K562 (cell line): ENCODE measurements at regions not wholly inside any gene's neighbourhood (a gene's known extent, or its start where the extent isn't known, plus 50 kb on each side); places are given as distances from the start of the nearest gene placed in this dataset.

Experiments used
- ATAC-seq: fragments of 200-7000 bp; cut with Tn5 transposase; 3 replicates; pipeline ENCODE4 v1.9.1; 2020; ENCODE audit warnings: moderate library complexity
- BruUV-seq: library from RNA; stranded (reverse); fragments of 400-500 nt; replicated peaks from 2 replicates; lab custom pipeline; 2021; lab: Mats Ljungman, UMichigan
- CTCF ChIA-PET: fragments of 300-600 bp; formaldehyde crosslinking; extraction: SDS; loops from one replicate; lab custom pipeline; 2021; ENCODE audit warnings: low intra/inter-chr PET ratio; lab: Yijun Ruan, JAX
- POLR2A ChIA-PET: fragments of 300-600, 350-650 bp; sonication (Branson Sonifier 250); formaldehyde crosslinking; extraction: SDS; loops from one replicate; lab custom pipeline; 2021; ENCODE audit warnings: antibody characterized with exemption, inconsistent platforms; lab: Yijun Ruan, JAX
- DNase-seq, 4 experiments: peaks; one replicate each; pipeline versions ENCODE4 v3.0.0 to v3.0.0-alpha.2; 2011 to 2018; ENCODE audit warnings: low spot score in 3 of 4, mixed read lengths in 3 of 4; ENCODE audit errors: extremely low read depth in 1 of 4
- FAIRE-seq: peaks from 2 replicates; lab custom pipeline; 2011; peaks lifted over from hg19 to GRCh38; lab: Jason Lieb, UNC
- H2AFZ ChIP-seq: 2 replicates; pipeline ENCODE4 v1.6.0; 2011; ENCODE audit warnings: low read depth, low read length, control low read depth, inconsistent platforms
- H3K27ac ChIP-seq: fragments of 200-600 bp; 3 replicates; pipeline ENCODE4 v1.8.0; 2011; ENCODE audit warnings: low read depth, mild to moderate bottlenecking, control low read depth, inconsistent platforms, low read length, moderate library complexity, mixed read lengths; ENCODE audit errors: extremely low read depth
- H3K27me3 ChIP-seq, 2 experiments: fragments of 300-600 bp in 1 of 2; 2 replicates in 1 of 2; 3 replicates in 1 of 2; pipeline versions ENCODE4 v1.6.0 to v1.8.0; 2011; ENCODE audit warnings: inconsistent platforms in 2 of 2, low read length in 2 of 2, mild to moderate bottlenecking in 1 of 2, mixed read lengths in 1 of 2, moderate library complexity in 1 of 2; ENCODE audit not compliant: control insufficient read depth in 2 of 2, insufficient read depth in 2 of 2
- H3K36me3 ChIP-seq: fragments of 300-600 bp; 3 replicates; pipeline ENCODE4 v1.8.0; 2011; ENCODE audit warnings: mild to moderate bottlenecking, low read length, inconsistent platforms; ENCODE audit not compliant: control insufficient read depth, insufficient read depth
- H3K4me1 ChIP-seq, 2 experiments: fragments of 200-600 bp in 1 of 2; replicated peaks in 1 of 2; 2 replicates in 1 of 2; 3 replicates in 1 of 2; pipeline versions ENCODE4 v1.5.1 to v1.8.0; 2011; ENCODE audit warnings: inconsistent platforms in 2 of 2, low read length in 2 of 2, mild to moderate bottlenecking in 1 of 2, mixed read lengths in 1 of 2, moderate library complexity in 1 of 2; ENCODE audit not compliant: control insufficient read depth in 2 of 2, insufficient read depth in 2 of 2
- H3K4me2 ChIP-seq: 2 replicates; pipeline ENCODE4 v1.6.1; 2011; ENCODE audit warnings: low read length, control low read depth, inconsistent platforms, mixed read lengths; ENCODE audit not compliant: insufficient read depth
- H3K4me3 ChIP-seq: fragments of 200-600 bp; sonication (generic), shearing (Covaris generic); 2 replicates; pipeline ENCODE4 v1.5.1; 2016; ENCODE audit warnings: control low read depth, inconsistent platforms
- H3K79me2 ChIP-seq: fragments of 200-600 bp; 3 replicates; pipeline ENCODE4 v1.8.0; 2011; ENCODE audit warnings: low read length, inconsistent platforms; ENCODE audit not compliant: control insufficient read depth, insufficient read depth
- H3K9ac ChIP-seq, 2 experiments: 2 replicates each; pipeline versions ENCODE4 v1.6.0 to v1.6.1; 2011; ENCODE audit warnings: low read depth in 2 of 2, low read length in 2 of 2, control low read depth in 1 of 2, inconsistent platforms in 1 of 2, mild to moderate bottlenecking in 1 of 2, mixed read lengths in 1 of 2; ENCODE audit not compliant: insufficient read depth in 1 of 2
- H3K9me1 ChIP-seq: one replicate; pipeline ENCODE4 v1.6.0; 2011; ENCODE audit warnings: inconsistent platforms, mild to moderate bottlenecking, low read length, moderate library complexity; ENCODE audit not compliant: control insufficient read depth, insufficient read depth
- H3K9me3 ChIP-seq: replicated peaks from 2 replicates; pipeline ENCODE4 v1.5.1; 2011; ENCODE audit warnings: low read depth, low read length, inconsistent platforms; ENCODE audit not compliant: control insufficient read depth, insufficient read depth
- H4K20me1 ChIP-seq: replicated peaks from 2 replicates; pipeline ENCODE4 v1.6.1; 2011; ENCODE audit warnings: low read length, inconsistent platforms, mixed read lengths; ENCODE audit not compliant: control insufficient read depth, insufficient read depth
- BMI1 ChIP-seq: fragments of 150-350 bp; IDR thresholded peaks from 2 replicates; pipeline ENCODE4 v1.6.1; 2014; ENCODE audit warnings: low read length
- DPF2 ChIP-seq: fragments of 450-650 bp; IDR thresholded peaks from 2 replicates; pipeline ENCODE4 v1.6.1; 2016
- EP400 ChIP-seq: fragments of 450-650 bp; IDR thresholded peaks from 2 replicates; pipeline ENCODE4 v1.6.1; 2017; ENCODE audit warnings: antibody characterized with exemption, mild to moderate bottlenecking, moderate library complexity
- ESRRA ChIP-seq: fragments of 450-650 bp; IDR thresholded peaks from 2 replicates; pipeline ENCODE4 v1.6.1; 2014; ENCODE audit warnings: low read depth, mild to moderate bottlenecking, moderate library complexity, borderline replicate concordance
- L3MBTL2 ChIP-seq: fragments of 450-650 bp; IDR thresholded peaks from 2 replicates; pipeline ENCODE4 v1.6.1; 2016; ENCODE audit warnings: mild to moderate bottlenecking, moderate library complexity
- LARP7 ChIP-seq: fragments of 450-650 bp; IDR thresholded peaks from 2 replicates; pipeline ENCODE4 v1.6.1; 2016
- MIER1 ChIP-seq: fragments of 450-650 bp; IDR thresholded peaks from 2 replicates; pipeline ENCODE4 v1.6.1; 2016; ENCODE audit warnings: antibody characterized with exemption, mild to moderate bottlenecking, low read depth
- TBP ChIP-seq: optimal IDR thresholded peaks from 2 replicates; pipeline ENCODE3; 2011; ENCODE audit warnings: low read depth, low read length, improper control_type of control experiment
- ZNF133 ChIP-seq: fragments of 250-450 bp; sonication (Bioruptor Pico); IDR thresholded peaks from 2 replicates; pipeline ENCODE4 v1.4.0; 2020; ENCODE audit warnings: mild to moderate bottlenecking
- WGBS: fragments of 100-300 bp; shearing (Covaris generic); methylation state at CpG from one replicate; pipeline ENCODE4 v1.1.6; 2016; ENCODE audit warnings: low coverage, mixed read lengths; ENCODE audit not compliant: insufficient coverage; ENCODE audit errors: missing lambda C conversion rate; 5-methylcytosine and 5-hydroxymethylcytosine counted together
- in situ Hi-C: fragments of 300-500 bp; cut with MboI; formaldehyde crosslinking; loops from 4 replicates; pipeline ENCODE4 v1.15.0; 2018; ENCODE audit warnings: inconsistent platforms, mixed read lengths
- intact Hi-C: fragments of 100-400 bp; cut with micrococcal nuclease; formaldehyde crosslinking; loops from 2 replicates; pipeline ENCODE4 v1.14.2; 2022
- TF ChIP-seq, protein P1 (sequence below), 3 experiments: IDR thresholded peaks in 2 of 3; conservative IDR thresholded peaks in 1 of 3; 2 replicates each; pipeline ENCODE4 v1.5.1; 2011 to 2012; ENCODE audit warnings: low read length in 3 of 3, mild to moderate bottlenecking in 3 of 3, control low read depth in 2 of 3, improper control_type of control experiment in 1 of 3, inconsistent platforms in 1 of 3, low read depth in 1 of 3, mixed read lengths in 1 of 3, moderate library complexity in 1 of 3; ENCODE audit not compliant: insufficient read depth in 2 of 3
- TF ChIP-seq, protein P2 (sequence below): sonication (generic); formaldehyde crosslinking; IDR thresholded peaks from 2 replicates; pipeline ENCODE4 v1.8.1; 2023; ENCODE audit warnings: mild to moderate bottlenecking, missing genetic modification reagents
- TF ChIP-seq, protein P3 (sequence below), 2 experiments: IDR thresholded peaks; 2 replicates each; pipeline ENCODE4 v1.6.1; 2012; ENCODE audit warnings: improper control_type of control experiment in 2 of 2, low read depth in 2 of 2, low read length in 2 of 2, borderline replicate concordance in 1 of 2

DNA sequence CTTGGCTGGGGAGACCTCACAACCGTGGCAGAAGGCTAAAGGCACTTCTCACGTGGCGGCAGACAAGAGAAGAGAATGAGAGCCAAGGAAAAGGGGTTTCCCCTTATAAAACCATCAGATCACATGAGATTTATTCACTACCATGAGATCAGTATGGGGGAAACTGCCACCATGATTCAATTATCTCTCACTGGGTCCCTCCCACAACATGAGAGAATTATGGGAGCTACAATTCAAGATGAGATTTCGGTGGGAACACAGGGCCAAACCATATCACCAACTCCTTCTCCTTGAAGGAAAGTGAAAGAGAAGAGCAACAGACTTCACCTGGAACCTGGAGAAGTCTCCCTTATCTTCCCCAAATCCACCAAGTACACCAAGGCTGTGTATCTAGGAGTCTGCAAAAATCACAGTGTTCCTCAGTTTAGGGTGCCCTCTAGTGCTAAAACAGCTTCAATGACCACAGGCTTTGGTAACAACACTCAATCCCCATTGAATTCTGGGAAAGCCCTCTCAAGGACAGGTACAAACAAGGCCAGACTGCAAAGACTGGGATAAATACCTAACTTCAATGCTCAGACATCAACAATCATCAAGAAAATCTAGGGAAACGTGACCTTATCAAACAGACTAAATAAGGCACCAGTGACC, 148.8 kb upstream of the SRD5A2 start (continued):
- TF ChIP-seq LARP7 (no peak), EP400 (no peak), ESRRA (0 out of 2 replicates have a peak, but pooled peaks have one; percentile 20), DPF2 (no peak)
- TF ChIP-seq, protein P1, sequence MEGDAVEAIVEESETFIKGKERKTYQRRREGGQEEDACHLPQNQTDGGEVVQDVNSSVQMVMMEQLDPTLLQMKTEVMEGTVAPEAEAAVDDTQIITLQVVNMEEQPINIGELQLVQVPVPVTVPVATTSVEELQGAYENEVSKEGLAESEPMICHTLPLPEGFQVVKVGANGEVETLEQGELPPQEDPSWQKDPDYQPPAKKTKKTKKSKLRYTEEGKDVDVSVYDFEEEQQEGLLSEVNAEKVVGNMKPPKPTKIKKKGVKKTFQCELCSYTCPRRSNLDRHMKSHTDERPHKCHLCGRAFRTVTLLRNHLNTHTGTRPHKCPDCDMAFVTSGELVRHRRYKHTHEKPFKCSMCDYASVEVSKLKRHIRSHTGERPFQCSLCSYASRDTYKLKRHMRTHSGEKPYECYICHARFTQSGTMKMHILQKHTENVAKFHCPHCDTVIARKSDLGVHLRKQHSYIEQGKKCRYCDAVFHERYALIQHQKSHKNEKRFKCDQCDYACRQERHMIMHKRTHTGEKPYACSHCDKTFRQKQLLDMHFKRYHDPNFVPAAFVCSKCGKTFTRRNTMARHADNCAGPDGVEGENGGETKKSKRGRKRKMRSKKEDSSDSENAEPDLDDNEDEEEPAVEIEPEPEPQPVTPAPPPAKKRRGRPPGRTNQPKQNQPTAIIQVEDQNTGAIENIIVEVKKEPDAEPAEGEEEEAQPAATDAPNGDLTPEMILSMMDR (IDR thresholded peaks at IDR 0.05 in 2 of 3, conservative IDR thresholded peaks at IDR 0.05 in 1 of 3; ENCODE audit: insufficient read depth in 2 of 3, low read depth in 1 of 3, low read length in 3 of 3), result peak; percentile 59 to 62 (median 61)
- TF ChIP-seq, protein P2, sequence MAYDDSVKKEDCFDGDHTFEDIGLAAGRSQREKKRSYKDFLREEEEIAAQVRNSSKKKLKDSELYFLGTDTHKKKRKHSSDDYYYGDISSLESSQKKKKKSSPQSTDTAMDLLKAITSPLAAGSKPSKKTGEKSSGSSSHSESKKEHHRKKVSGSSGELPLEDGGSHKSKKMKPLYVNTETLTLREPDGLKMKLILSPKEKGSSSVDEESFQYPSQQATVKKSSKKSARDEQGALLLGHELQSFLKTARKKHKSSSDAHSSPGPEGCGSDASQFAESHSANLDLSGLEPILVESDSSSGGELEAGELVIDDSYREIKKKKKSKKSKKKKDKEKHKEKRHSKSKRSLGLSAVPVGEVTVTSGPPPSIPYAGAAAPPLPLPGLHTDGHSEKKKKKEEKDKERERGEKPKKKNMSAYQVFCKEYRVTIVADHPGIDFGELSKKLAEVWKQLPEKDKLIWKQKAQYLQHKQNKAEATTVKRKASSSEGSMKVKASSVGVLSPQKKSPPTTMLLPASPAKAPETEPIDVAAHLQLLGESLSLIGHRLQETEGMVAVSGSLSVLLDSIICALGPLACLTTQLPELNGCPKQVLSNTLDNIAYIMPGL, result no peak

DNA sequence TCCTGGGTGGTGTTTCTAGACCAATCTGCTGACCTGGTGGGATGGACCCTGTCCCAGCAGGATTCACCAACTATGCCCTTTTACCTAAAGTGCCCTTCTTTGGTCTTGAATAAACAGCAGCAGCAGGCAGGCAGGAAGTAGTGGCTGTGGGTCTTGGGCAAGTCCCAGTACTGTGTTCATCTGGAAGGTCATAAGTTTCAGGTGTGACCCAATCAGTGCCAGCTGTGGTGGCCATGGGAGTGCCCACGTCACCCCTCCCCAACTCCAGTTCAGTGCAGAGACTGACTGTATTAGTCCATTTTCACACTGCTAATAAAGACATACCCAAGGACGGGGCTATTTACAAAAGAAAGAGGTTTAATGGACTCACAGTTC, 148.3 kb upstream of the SRD5A2 start:
- FAIRE-seq, result no peak
- H3K4me2 ChIP-seq, result no peak overlapping the region
- TF ChIP-seq L3MBTL2 (no peak), BMI1 (no peak), MIER1 (no peak), ZNF133 (CRISPR knock-in tag) (no peak), TBP (no peak)
- TF ChIP-seq, protein P3, sequence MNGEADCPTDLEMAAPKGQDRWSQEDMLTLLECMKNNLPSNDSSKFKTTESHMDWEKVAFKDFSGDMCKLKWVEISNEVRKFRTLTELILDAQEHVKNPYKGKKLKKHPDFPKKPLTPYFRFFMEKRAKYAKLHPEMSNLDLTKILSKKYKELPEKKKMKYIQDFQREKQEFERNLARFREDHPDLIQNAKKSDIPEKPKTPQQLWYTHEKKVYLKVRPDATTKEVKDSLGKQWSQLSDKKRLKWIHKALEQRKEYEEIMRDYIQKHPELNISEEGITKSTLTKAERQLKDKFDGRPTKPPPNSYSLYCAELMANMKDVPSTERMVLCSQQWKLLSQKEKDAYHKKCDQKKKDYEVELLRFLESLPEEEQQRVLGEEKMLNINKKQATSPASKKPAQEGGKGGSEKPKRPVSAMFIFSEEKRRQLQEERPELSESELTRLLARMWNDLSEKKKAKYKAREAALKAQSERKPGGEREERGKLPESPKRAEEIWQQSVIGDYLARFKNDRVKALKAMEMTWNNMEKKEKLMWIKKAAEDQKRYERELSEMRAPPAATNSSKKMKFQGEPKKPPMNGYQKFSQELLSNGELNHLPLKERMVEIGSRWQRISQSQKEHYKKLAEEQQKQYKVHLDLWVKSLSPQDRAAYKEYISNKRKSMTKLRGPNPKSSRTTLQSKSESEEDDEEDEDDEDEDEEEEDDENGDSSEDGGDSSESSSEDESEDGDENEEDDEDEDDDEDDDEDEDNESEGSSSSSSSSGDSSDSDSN (IDR thresholded peaks at IDR 0.05; ENCODE audit: borderline replicate concordance in 1 of 2, low read depth in 2 of 2, low read length in 2 of 2), result no peak

More for the DNA sequence above, 148.3 kb upstream of the SRD5A2 start:
- ChIA-PET POLR2A (no interaction called here), CTCF (no interaction called here)
- no peak for ATAC-seq
- Histone ChIP-seq H3K9me3 (no peaks in the 10 kb centered on the region), H2AFZ (no peak overlapping the region), H3K4me3 (no peak overlapping the region), H3K79me2 (no peaks in the 10 kb centered on the region), H3K36me3 (no peaks in the 10 kb centered on the region), H3K9ac (no peak overlapping the region), H3K9me1 (no peaks in the 10 kb centered on the region), H3K27ac (no peak overlapping the region), H3K4me1 (no peaks in the 10 kb centered on the region), H4K20me1 (no peaks in the 10 kb centered on the region), H3K27me3 (no peaks in the 10 kb centered on the region)
- BruUV-seq, result no TSS peak
- WGBS, result 0% methylated on average over 2 of the region's 2 CpGs
- intact Hi-C loops, result loop anchor here (5.0 to 10.0 kb wide), 2 partner anchors 42 to 314 kb away; partner anchors contain the start of gene XDH
- no peak for DNase-seq
- in situ Hi-C loops, result no loop called here
